Endothelial cell (in vitro differentiated cells): ENCODE measurements at regions not wholly inside any gene's neighbourhood (a gene's known extent, or its start where the extent isn't known, plus 50 kb on each side); places are given as distances from the start of the nearest gene placed in this dataset.

Source experiments
- DNase-seq: peaks from one replicate; pipeline ENCODE4 v3.0.0; 2021; ENCODE audit warnings: low spot score
- H3K27ac Mint-ChIP-seq: one replicate; pipeline ENCODE4 v1.8.0; 2021; ENCODE audit warnings: mixed read lengths, inconsistent platforms; ENCODE audit not compliant: unreplicated experiment
- H3K27me3 Mint-ChIP-seq: one replicate; pipeline ENCODE4 v1.8.0; 2021; ENCODE audit warnings: mild to moderate bottlenecking, moderate library complexity, mixed read lengths, inconsistent platforms; ENCODE audit not compliant: unreplicated experiment
- H3K36me3 Mint-ChIP-seq: one replicate; pipeline ENCODE4 v1.8.0; 2021; ENCODE audit warnings: mild to moderate bottlenecking, low read depth, mixed read lengths, inconsistent platforms; ENCODE audit not compliant: unreplicated experiment
- H3K4me1 Mint-ChIP-seq: one replicate; pipeline ENCODE4 v1.8.0; 2021; ENCODE audit warnings: mild to moderate bottlenecking, mixed read lengths, inconsistent platforms; ENCODE audit not compliant: unreplicated experiment
- H3K4me3 Mint-ChIP-seq: one replicate; pipeline ENCODE4 v1.8.0; 2021; ENCODE audit warnings: mild to moderate bottlenecking, mixed read lengths, inconsistent platforms; ENCODE audit not compliant: unreplicated experiment
- H3K9me3 Mint-ChIP-seq: one replicate; pipeline ENCODE4 v1.8.0; 2021; ENCODE audit warnings: mixed read lengths, inconsistent platforms; ENCODE audit not compliant: unreplicated experiment
- CTCF ChIP-seq: fragments of 200-600 bp; sonication (generic); IDR thresholded peaks from one replicate; pipeline ENCODE4 v1.5.0; 2021; ENCODE audit warnings: antibody characterized with exemption; ENCODE audit not compliant: unreplicated experiment

DNA sequence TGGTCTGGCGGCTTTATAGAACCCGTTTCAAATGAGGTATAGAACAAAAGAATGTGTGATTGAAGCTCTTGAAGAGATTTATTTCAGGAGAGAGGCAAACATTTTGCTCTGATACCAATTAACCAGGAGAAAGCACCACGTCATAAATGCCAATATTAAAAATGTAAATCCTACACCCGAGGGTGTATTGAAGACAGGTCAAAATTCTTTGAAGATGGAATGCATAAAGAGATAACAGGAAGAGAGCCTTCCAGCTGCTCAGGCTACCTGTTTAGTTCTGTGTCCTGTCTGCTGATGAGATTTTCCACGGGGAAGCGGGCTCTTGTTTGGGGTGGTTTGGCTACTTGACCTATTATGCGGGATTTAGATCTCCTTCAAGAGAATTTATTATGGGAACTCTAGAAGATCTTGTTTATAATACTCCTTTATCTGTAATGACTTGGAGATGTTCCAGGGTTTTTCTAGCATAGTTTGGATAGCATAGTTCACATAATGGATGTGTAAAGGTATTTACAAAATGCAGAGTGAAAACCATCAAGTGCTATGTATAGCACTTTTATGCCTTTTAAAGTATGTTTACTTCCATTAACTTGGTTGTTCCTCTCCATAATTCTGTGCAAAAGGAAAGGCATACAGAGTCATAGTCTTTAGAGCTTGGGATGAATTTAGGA is 204.5 kb upstream of the SPRED2 start:
- Mint-ChIP-seq H3K27me3 (peaks cover 2% of the 10 kb centered on the region), H3K27ac (no peak overlapping the region), H3K4me1 (peaks cover 2% of the 10 kb centered on the region), H3K36me3 (no peaks in the 10 kb centered on the region), H3K4me3 (no peak overlapping the region), H3K9me3 (no peaks in the 10 kb centered on the region)
- no peak for DNase-seq
- TF ChIP-seq CTCF = no peak

DNA sequence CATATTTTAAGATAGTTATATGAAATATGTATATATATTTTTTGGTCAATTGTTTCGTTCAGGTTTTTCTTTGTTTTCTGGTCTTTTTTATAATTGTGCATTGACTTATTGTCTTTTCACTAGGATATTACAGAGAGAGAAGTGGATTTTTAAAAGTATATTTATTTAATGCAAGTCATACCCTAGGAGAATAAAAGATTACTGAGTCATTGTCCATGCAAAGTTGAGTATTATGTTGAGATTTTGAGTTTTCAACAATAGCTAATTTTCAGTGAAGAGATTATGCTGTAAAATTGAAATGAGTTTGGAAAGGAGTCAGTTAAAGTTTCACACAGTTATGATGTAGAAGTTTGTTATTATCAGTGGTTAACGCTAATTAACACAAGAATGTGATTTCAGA is 203.6 kb upstream of the SPRED2 start:
- H3K9me3 Mint-ChIP-seq = no peaks in the 10 kb centered on the region
- H3K27me3 Mint-ChIP-seq = peaks cover 2% of the 10 kb centered on the region
- no peak for TF ChIP-seq CTCF
- H3K36me3 Mint-ChIP-seq = no peaks in the 10 kb centered on the region
- peaks cover 2% of the 10 kb centered on the region for H3K4me1 Mint-ChIP-seq
- H3K4me3 Mint-ChIP-seq = no peak overlapping the region
- DNase-seq = no peak
- no peak overlapping the region for H3K27ac Mint-ChIP-seq

- Mint-ChIP-seq H3K9me3 (no peaks in the 10 kb centered on the region), H3K27me3 (peaks cover 2% of the 10 kb centered on the region), H3K27ac (no peak overlapping the region), H3K4me3 (no peak overlapping the region), H3K4me1 (no peaks in the 10 kb centered on the region), H3K36me3 (no peaks in the 10 kb centered on the region)
- no peak for DNase-seq
- no peak for TF ChIP-seq CTCF
Observed at GRCh38 chr2:65634304-65634703, 201.9 kb upstream of the SPRED2 start.

GRCh38 chr2:65630643-65631042 is 198.2 kb upstream of the SPRED2 start:
- no peak for DNase-seq
- no peak for TF ChIP-seq CTCF
- H3K36me3 Mint-ChIP-seq = no peaks in the 10 kb centered on the region
- no peak overlapping the region for H3K27ac Mint-ChIP-seq
- no peak overlapping the region for H3K4me3 Mint-ChIP-seq
- no peaks in the 10 kb centered on the region for H3K9me3 Mint-ChIP-seq
- no peaks in the 10 kb centered on the region for H3K4me1 Mint-ChIP-seq
- peaks cover 2% of the 10 kb centered on the region for H3K27me3 Mint-ChIP-seq

DNA sequence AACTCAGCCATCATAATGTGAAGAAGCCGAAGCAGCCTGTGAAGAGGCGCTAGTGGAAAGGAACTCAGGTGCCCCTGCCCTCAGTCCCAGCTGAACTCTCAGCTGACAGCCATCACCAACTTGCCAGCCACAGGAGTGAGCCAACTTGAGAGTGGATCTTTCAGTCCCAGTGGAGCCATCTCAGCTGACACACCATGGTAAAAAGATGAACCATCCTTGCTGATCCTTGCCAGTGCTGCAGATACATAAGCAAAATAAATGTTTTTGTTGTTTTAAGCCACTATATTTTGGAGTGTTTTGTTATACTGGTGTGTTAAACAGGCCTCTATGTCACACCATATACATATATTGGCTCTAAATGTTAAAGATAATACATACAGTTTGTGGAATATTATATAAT is 195.8 kb upstream of the SPRED2 start:
- no peak for DNase-seq
- Mint-ChIP-seq H3K27me3 (no peaks in the 10 kb centered on the region), H3K9me3 (no peaks in the 10 kb centered on the region), H3K36me3 (no peaks in the 10 kb centered on the region), H3K4me3 (no peak overlapping the region), H3K27ac (no peak overlapping the region), H3K4me1 (no peaks in the 10 kb centered on the region)
- TF ChIP-seq CTCF = no peak
